ENCODE measurements at regions not wholly inside any gene's neighbourhood (a gene's known extent, or its start where the extent isn't known, plus 50 kb on each side); places are given as distances from the start of the nearest gene placed in this dataset.
"Not testable (repeated sequence)": the region's sequence is repeated elsewhere in the genome, so short reads cannot be mapped to it uniquely, and the experiment has no call there.

- Histone ChIP-seq H3K9me3 (no peaks in the 10 kb centered on the region), H3K4me1 (no peaks in the 10 kb centered on the region), H3K27ac (no peak overlapping the region), H3K4me3 (no peak overlapping the region), H3K27me3 (no peaks in the 10 kb centered on the region), H3K36me3 (no peaks in the 10 kb centered on the region)
- no peak for ATAC-seq
- 70 to 100% methylated on average over 1 of the region's 1 CpG for WGBS, 2 donors (ENCODE audit: low coverage in 1 of 2)
- no peak for TF ChIP-seq POLR2A (IDR thresholded peaks at IDR 0.05)
These were observed 1443.3 kb downstream of the RAPGEF2 start for GRCh38 chr4:160546201-160546600.

GRCh38 chr4:160549951-160550519 is 1447.2 kb downstream of the RAPGEF2 start:
- H3K36me3 ChIP-seq, H3K27me3 ChIP-seq, ATAC-seq, H3K4me1 ChIP-seq, H3K9me3 ChIP-seq, H3K4me3 ChIP-seq, H3K27ac ChIP-seq: not testable (repeated sequence)
- WGBS, 2 donors (ENCODE audit: low coverage in 1 of 2): no CpG with 5 or more reads among the region's 32 CpGs

GRCh38 chr4:160562661-160563060 is 1459.8 kb downstream of the RAPGEF2 start:
- Histone ChIP-seq H3K27me3 (no peaks in the 10 kb centered on the region), H3K9me3 (no peaks in the 10 kb centered on the region), H3K4me3 (no peak overlapping the region), H3K27ac (no peak overlapping the region), H3K4me1 (no peaks in the 10 kb centered on the region), H3K36me3 (no peaks in the 10 kb centered on the region)
- 88 to 90% methylated on average over 4 of the region's 4 CpGs for WGBS, 2 donors (ENCODE audit: low coverage in 1 of 2)
- no peak for ATAC-seq
- TF ChIP-seq CTCF (IDR thresholded peaks at IDR 0.05) (no peak), POLR2AphosphoS5 (IDR thresholded peaks at IDR 0.05) (no peak), EP300 (IDR thresholded peaks at IDR 0.05) (no peak), POLR2A (IDR thresholded peaks at IDR 0.05) (no peak)

GRCh38 chr4:160563552-160564282 is 1460.8 kb downstream of the RAPGEF2 start:
- Histone ChIP-seq H3K9me3 (no peaks in the 10 kb centered on the region), H3K4me3 (no peak overlapping the region), H3K36me3 (no peaks in the 10 kb centered on the region), H3K27ac (no peak overlapping the region), H3K27me3 (no peaks in the 10 kb centered on the region), H3K4me1 (no peaks in the 10 kb centered on the region)
- WGBS, 2 donors (ENCODE audit: low coverage in 1 of 2): 33 to 42% methylated on average over 2 to 3 of the region's 3 CpGs
- TF ChIP-seq POLR2AphosphoS5 (IDR thresholded peaks at IDR 0.05) (no peak), POLR2A (IDR thresholded peaks at IDR 0.05) (no peak), EP300 (IDR thresholded peaks at IDR 0.05) (no peak), CTCF (IDR thresholded peaks at IDR 0.05) (no peak)
- ATAC-seq: no peak

DNA sequence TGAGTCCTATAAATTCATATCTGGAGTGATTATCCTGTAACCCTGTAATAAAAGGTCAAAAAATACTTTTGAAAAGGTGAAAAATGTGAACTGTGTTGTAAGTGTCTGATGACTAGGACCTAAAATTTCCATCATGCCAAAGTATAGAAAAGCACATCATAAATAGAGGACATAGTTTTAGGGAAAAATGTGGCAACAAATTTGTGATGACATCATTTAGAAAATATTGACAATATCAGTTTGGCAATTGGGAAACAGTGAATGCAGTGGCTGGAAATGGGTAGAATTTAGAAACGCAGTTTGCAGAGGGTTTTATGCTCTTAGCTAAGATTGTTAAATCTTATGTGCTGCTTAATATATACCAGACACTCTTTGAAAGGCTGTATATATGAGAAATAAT is 1464.8 kb downstream of the RAPGEF2 start:
- Histone ChIP-seq H3K9me3 (no peaks in the 10 kb centered on the region), H3K4me3 (no peak overlapping the region), H3K27ac (no peak overlapping the region), H3K4me1 (no peaks in the 10 kb centered on the region), H3K27me3 (no peaks in the 10 kb centered on the region), H3K36me3 (no peaks in the 10 kb centered on the region)
- TF ChIP-seq EP300 (IDR thresholded peaks at IDR 0.05): no peak
- no peak for TF ChIP-seq POLR2AphosphoS5 (IDR thresholded peaks at IDR 0.05)
- no peak for TF ChIP-seq POLR2A (IDR thresholded peaks at IDR 0.05)
- TF ChIP-seq CTCF (IDR thresholded peaks at IDR 0.05): no peak
- WGBS, 2 donors (ENCODE audit: low coverage in 1 of 2): 35 to 75% methylated on average over 1 of the region's 1 CpG
- no peak for ATAC-seq

DNA sequence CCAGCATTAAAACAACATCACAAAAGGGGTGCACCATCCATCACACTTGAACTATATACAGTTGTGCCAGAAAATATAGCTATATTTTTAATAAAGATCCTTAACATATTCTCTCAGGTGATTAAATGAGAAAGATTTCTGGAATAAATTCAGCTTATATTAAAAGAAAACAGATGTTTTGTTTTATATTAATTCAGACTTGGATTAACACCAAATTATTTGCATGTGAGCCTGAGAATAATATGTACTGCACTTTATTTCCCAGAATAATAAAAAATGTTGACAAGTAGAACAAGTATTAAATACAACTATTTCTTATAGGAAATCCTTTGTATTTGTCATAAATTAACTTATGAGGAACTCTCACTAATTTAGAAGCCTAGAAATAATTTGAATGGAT is 1467.4 kb downstream of the RAPGEF2 start:
- Histone ChIP-seq H3K4me3 (no peak overlapping the region), H3K4me1 (no peaks in the 10 kb centered on the region), H3K27ac (no peak overlapping the region), H3K9me3 (no peaks in the 10 kb centered on the region), H3K27me3 (no peaks in the 10 kb centered on the region), H3K36me3 (no peaks in the 10 kb centered on the region)
- no peak for ATAC-seq
- TF ChIP-seq POLR2AphosphoS5 (IDR thresholded peaks at IDR 0.05): no peak
- no peak for TF ChIP-seq POLR2A (IDR thresholded peaks at IDR 0.05)
- no peak for TF ChIP-seq EP300 (IDR thresholded peaks at IDR 0.05)
- no peak for TF ChIP-seq CTCF (IDR thresholded peaks at IDR 0.05)

DNA sequence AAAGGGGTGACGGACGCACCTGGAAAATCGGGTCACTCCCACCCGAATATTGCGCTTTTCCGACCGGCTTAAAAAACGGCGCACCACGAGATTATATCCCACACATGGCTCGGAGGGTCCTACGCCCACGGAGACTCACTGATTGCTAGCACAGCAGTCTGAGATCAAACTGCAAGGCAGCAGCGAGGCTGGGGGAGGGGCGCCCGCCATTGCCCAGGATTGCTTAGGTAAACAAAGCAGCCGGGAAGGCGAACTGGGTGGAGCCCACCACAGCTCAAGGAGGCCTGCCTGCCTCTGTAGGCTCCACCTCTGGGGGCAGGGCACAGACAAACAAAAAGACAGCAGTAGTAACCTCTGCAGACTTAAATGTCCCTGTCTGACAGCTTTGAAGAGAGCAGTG is 1471.4 kb downstream of the RAPGEF2 start:
- H3K27me3 ChIP-seq, H3K27ac ChIP-seq, H3K4me1 ChIP-seq, H3K4me3 ChIP-seq, H3K36me3 ChIP-seq, ATAC-seq, H3K9me3 ChIP-seq: not testable (repeated sequence)
- no CpG with 5 or more reads among the region's 18 CpGs for WGBS, 2 donors (ENCODE audit: low coverage in 1 of 2)

Data from gastroesophageal sphincter (tissue), 4 donors.